OCI-LY1 (cell line): ENCODE measurements at regions not wholly inside any gene's neighbourhood (a gene's known extent, or its start where the extent isn't known, plus 50 kb on each side); places are given as distances from the start of the nearest gene placed in this dataset.
A peak's percentile ranks its signal among the peaks of the same experiment; 100 is the strongest.

Experiments used
- H2AFZ ChIP-seq: fragments of 200-600 bp; sonication (generic), shearing (Covaris generic); 2 replicates; pipeline ENCODE4 v1.6.0; 2014; ENCODE audit warnings: antibody characterized with exemption, mild to moderate bottlenecking, low read length
- H3F3A ChIP-seq: fragments of 200-600 bp; sonication (generic), shearing (Covaris generic); 2 replicates; pipeline ENCODE4 v1.6.0; 2014; ENCODE audit warnings: mild to moderate bottlenecking, antibody characterized with exemption, low read length, moderate library complexity; ENCODE audit not compliant: insufficient read depth
- H3K27ac ChIP-seq: fragments of 200-600 bp; sonication (generic); 2 replicates; pipeline ENCODE4 v1.5.1; 2014; ENCODE audit warnings: low read length, mixed run types, mild to moderate bottlenecking, low read depth; ENCODE audit not compliant: poor library complexity, severe bottlenecking
- H3K27me3 ChIP-seq: fragments of 200-600 bp; sonication (generic); 2 replicates; pipeline ENCODE4 v1.6.0; 2014; ENCODE audit warnings: antibody characterized with exemption, mild to moderate bottlenecking, low read length, moderate library complexity; ENCODE audit not compliant: insufficient read depth
- H3K36me3 ChIP-seq: fragments of 200-600 bp; sonication (generic); 2 replicates; pipeline ENCODE4 v1.6.1; 2014; ENCODE audit warnings: mild to moderate bottlenecking, antibody characterized with exemption, low read length, moderate library complexity, mixed read lengths; ENCODE audit not compliant: insufficient read depth
- H3K4me1 ChIP-seq: fragments of 200-600 bp; sonication (generic); 2 replicates; pipeline ENCODE4 v1.5.1; 2014; ENCODE audit warnings: mild to moderate bottlenecking, low read length, moderate library complexity; ENCODE audit not compliant: insufficient read depth, severe bottlenecking
- H3K4me2 ChIP-seq: fragments of 200-600 bp; sonication (generic), shearing (Covaris generic); 2 replicates; pipeline ENCODE4 v1.6.1; 2014; ENCODE audit warnings: low read length
- H3K4me3 ChIP-seq: fragments of 200-600 bp; sonication (generic); 2 replicates; pipeline ENCODE4 v1.5.1; 2014; ENCODE audit warnings: low read length, low read depth, mild to moderate bottlenecking, mixed read lengths; ENCODE audit not compliant: poor library complexity, severe bottlenecking
- H3K79me2 ChIP-seq: fragments of 200-600 bp; shearing (Covaris generic); 2 replicates; pipeline ENCODE4 v1.6.1; 2016; ENCODE audit warnings: mixed run types, low read length, mixed read lengths; ENCODE audit not compliant: insufficient read depth
- H3K9ac ChIP-seq: fragments of 200-600 bp; sonication (generic), shearing (Covaris generic); 2 replicates; pipeline ENCODE4 v1.6.1; 2014; ENCODE audit warnings: mild to moderate bottlenecking, low read length, mixed read lengths
- H3K9me2 ChIP-seq: fragments of 200-600 bp; sonication (generic), shearing (Covaris generic); 2 replicates; pipeline ENCODE4 v1.6.1; 2014; ENCODE audit warnings: low read depth, mild to moderate bottlenecking, low read length, mixed read lengths
- H3K9me3 ChIP-seq: fragments of 200-600 bp; shearing (Covaris generic); 2 replicates; pipeline ENCODE4 v1.6.1; 2014; ENCODE audit warnings: low read length, mixed read lengths
- H4K20me1 ChIP-seq: fragments of 200-600 bp; sonication (generic), shearing (Covaris generic); 2 replicates; pipeline ENCODE4 v1.6.0; 2016; ENCODE audit warnings: mild to moderate bottlenecking, low read length; ENCODE audit not compliant: insufficient read depth
- CTCF ChIP-seq: fragments of 200-600 bp; sonication (generic), shearing (Covaris generic); IDR thresholded peaks from 2 replicates; pipeline ENCODE4 v1.5.1; 2017; ENCODE audit warnings: mild to moderate bottlenecking, antibody characterized with exemption, low read length, moderate library complexity, mixed read lengths
- EZH2 ChIP-seq: fragments of 200-600 bp; sonication (generic), shearing (Covaris generic); IDR thresholded peaks from 2 replicates; pipeline ENCODE4 v1.8.0; 2017; ENCODE audit warnings: borderline replicate concordance, mixed run types, mild to moderate bottlenecking, antibody characterized with exemption, low read length, moderate library complexity, mixed read lengths

- H3K79me2 ChIP-seq, result no peaks in the 10 kb centered on the region
- no peak overlapping the region for H3K4me3 ChIP-seq
- no peak overlapping the region for H3K4me2 ChIP-seq
- TF ChIP-seq EZH2 (no peak), CTCF (no peak)
- H3K36me3 ChIP-seq, result no peaks in the 10 kb centered on the region
- no peaks in the 10 kb centered on the region for H3K4me1 ChIP-seq
- H3K27ac ChIP-seq, result no peak overlapping the region
- H3K27me3 ChIP-seq, result no peaks in the 10 kb centered on the region
- no peaks in the 10 kb centered on the region for H3K9me3 ChIP-seq
- H3F3A ChIP-seq, result no peaks in the 10 kb centered on the region
- no peak overlapping the region for H3K9ac ChIP-seq
- H2AFZ ChIP-seq, result no peak overlapping the region
- no peaks in the 10 kb centered on the region for H4K20me1 ChIP-seq
- H3K9me2 ChIP-seq, result no peaks in the 10 kb centered on the region
Measured at GRCh38 chr21:22096314-22096713, 1098.1 kb downstream of the NCAM2 start.

GRCh38 chr21:22106720-22107410, 1108.7 kb downstream of the NCAM2 start:
- Histone ChIP-seq H3K27ac (no peak overlapping the region), H4K20me1 (no peaks in the 10 kb centered on the region), H3K36me3 (no peaks in the 10 kb centered on the region), H3K4me3 (no peak overlapping the region), H3K4me2 (no peak overlapping the region), H3F3A (no peaks in the 10 kb centered on the region), H3K27me3 (no peaks in the 10 kb centered on the region), H3K9me2 (no peaks in the 10 kb centered on the region), H3K9me3 (peaks cover 3% of the 10 kb centered on the region; the same call in 1 of the 2 replicates), H3K4me1 (peaks cover 5% of the 10 kb centered on the region), H2AFZ (no peak overlapping the region), H3K79me2 (no peaks in the 10 kb centered on the region), H3K9ac (no peak overlapping the region)
- TF ChIP-seq EZH2, result no peak
- no peak for TF ChIP-seq CTCF

GRCh38 chr21:22115746-22116145, 1117.5 kb downstream of the NCAM2 start:
- Histone ChIP-seq H3K79me2 (no peaks in the 10 kb centered on the region), H3K36me3 (no peaks in the 10 kb centered on the region), H3K27ac (no peak overlapping the region), H4K20me1 (no peaks in the 10 kb centered on the region), H3K4me2 (no peak overlapping the region), H3K4me3 (no peak overlapping the region), H2AFZ (0 out of 2 replicates have a peak overlapping the region, but pooled peaks have one; percentile 56), H3K9me3 (no peaks in the 10 kb centered on the region), H3F3A (no peaks in the 10 kb centered on the region), H3K27me3 (no peaks in the 10 kb centered on the region), H3K9ac (no peak overlapping the region), H3K9me2 (no peaks in the 10 kb centered on the region), H3K4me1 (no peaks in the 10 kb centered on the region)
- no peak for TF ChIP-seq CTCF
- TF ChIP-seq EZH2, result no peak
